ENCODE measurements at regions not wholly inside any gene's neighbourhood (a gene's known extent, or its start where the extent isn't known, plus 50 kb on each side); places are given as distances from the start of the nearest gene placed in this dataset.

- intact Hi-C loops (cut with micrococcal nuclease; ENCODE audit: unreplicated experiment) = no loop called here
- no TSS peak for BruUV-seq (replicated peaks)
- Mint-ChIP-seq H3K27me3 (ENCODE audit: insufficient read depth, unreplicated experiment) (no peaks in the 10 kb centered on the region), H3K4me3 (ENCODE audit: unreplicated experiment) (no peak overlapping the region), H3K27ac (ENCODE audit: unreplicated experiment) (no peak overlapping the region), H3K36me3 (ENCODE audit: insufficient read depth, unreplicated experiment) (no peaks in the 10 kb centered on the region), H3K4me1 (ENCODE audit: low read depth, unreplicated experiment) (no peaks in the 10 kb centered on the region), H3K9me3 (ENCODE audit: unreplicated experiment) (peaks cover 15% of the 10 kb centered on the region)
- Histone ChIP-seq H3K4me1 (no peaks in the 10 kb centered on the region), H3K36me3 (ENCODE audit: control insufficient read depth, insufficient read depth, low read length) (no peaks in the 10 kb centered on the region), H3K27me3 (replicated peaks; ENCODE audit: control insufficient read depth, insufficient read depth, low read length) (no peaks in the 10 kb centered on the region), H3K9me3 (no peaks in the 10 kb centered on the region), H3K4me3 (ENCODE audit: low read depth, low read length) (no peak overlapping the region)
- ChIA-PET CTCF (no interaction called here), POLR2A (no interaction called here)
- no peak for DNase-seq
- no peak for TF ChIP-seq CTCF (IDR thresholded peaks at IDR 0.05; ENCODE audit: insufficient read depth in 1 of 2, low read depth in 1 of 2, low read length in 1 of 2, severe bottlenecking in 1 of 2, unreplicated experiment in 1 of 2)
These were observed 62.6 kb upstream of the ZNF354B start for GRCh38 chr5:178797101-178797521.

GRCh38 chr5:178796165-178796945 lies 63.4 kb upstream of the ZNF354B start:
- DNase-seq = no peak
- BruUV-seq (replicated peaks) = no TSS peak
- Histone ChIP-seq H3K4me1 (no peaks in the 10 kb centered on the region), H3K4me3 (ENCODE audit: low read depth, low read length) (no peak overlapping the region), H3K36me3 (ENCODE audit: control insufficient read depth, insufficient read depth, low read length) (no peaks in the 10 kb centered on the region), H3K9me3 (no peaks in the 10 kb centered on the region), H3K27me3 (replicated peaks; ENCODE audit: control insufficient read depth, insufficient read depth, low read length) (no peaks in the 10 kb centered on the region)
- peaks cover 17% of the 10 kb centered on the region for H3K9me3 Mint-ChIP-seq (ENCODE audit: unreplicated experiment)
- intact Hi-C loops (cut with micrococcal nuclease; ENCODE audit: unreplicated experiment) = no loop called here
- no peak overlapping the region for H3K4me3 Mint-ChIP-seq (ENCODE audit: unreplicated experiment)
- TF ChIP-seq CTCF (IDR thresholded peaks at IDR 0.05; ENCODE audit: insufficient read depth in 1 of 2, low read depth in 1 of 2, low read length in 1 of 2, severe bottlenecking in 1 of 2, unreplicated experiment in 1 of 2) = no peak
- H3K27me3 Mint-ChIP-seq (ENCODE audit: insufficient read depth, unreplicated experiment) = no peaks in the 10 kb centered on the region
- ChIA-PET POLR2A (interaction anchor here (0.6 kb wide), 1 partner anchor 1115 kb away, joined by 7 read pairs; no protein-coding TSS in a partner anchor), CTCF (no interaction called here)
- H3K4me1 Mint-ChIP-seq (ENCODE audit: low read depth, unreplicated experiment) = no peaks in the 10 kb centered on the region
- H3K36me3 Mint-ChIP-seq (ENCODE audit: insufficient read depth, unreplicated experiment) = no peaks in the 10 kb centered on the region
- no peak overlapping the region for H3K27ac Mint-ChIP-seq (ENCODE audit: unreplicated experiment)

- Mint-ChIP-seq H3K9me3 (ENCODE audit: unreplicated experiment) (peaks cover 10% of the 10 kb centered on the region), H3K27ac (ENCODE audit: unreplicated experiment) (no peak overlapping the region), H3K27me3 (ENCODE audit: insufficient read depth, unreplicated experiment) (no peaks in the 10 kb centered on the region), H3K4me3 (ENCODE audit: unreplicated experiment) (no peak overlapping the region), H3K36me3 (ENCODE audit: insufficient read depth, unreplicated experiment) (no peaks in the 10 kb centered on the region), H3K4me1 (ENCODE audit: low read depth, unreplicated experiment) (no peaks in the 10 kb centered on the region)
- Histone ChIP-seq H3K9me3 (no peaks in the 10 kb centered on the region), H3K27me3 (replicated peaks; ENCODE audit: control insufficient read depth, insufficient read depth, low read length) (no peaks in the 10 kb centered on the region), H3K4me1 (no peaks in the 10 kb centered on the region), H3K36me3 (ENCODE audit: control insufficient read depth, insufficient read depth, low read length) (no peaks in the 10 kb centered on the region), H3K4me3 (ENCODE audit: low read depth, low read length) (no peak overlapping the region)
- no peak for TF ChIP-seq CTCF (IDR thresholded peaks at IDR 0.05; ENCODE audit: insufficient read depth in 1 of 2, low read depth in 1 of 2, low read length in 1 of 2, severe bottlenecking in 1 of 2, unreplicated experiment in 1 of 2)
- intact Hi-C loops (cut with micrococcal nuclease; ENCODE audit: unreplicated experiment) = no loop called here
- no peak for DNase-seq
- ChIA-PET POLR2A (no interaction called here), CTCF (interaction anchor here (0.6 kb wide), 1 partner anchor 158 kb away, joined by 3 read pairs; no protein-coding TSS in a partner anchor)
- no TSS peak for BruUV-seq (replicated peaks)
These were observed 64.0 kb upstream of the ZNF354A start for GRCh38 chr5:178794433-178794832.
